HG03196 (cell line): ENCODE measurements at regions not wholly inside any gene's neighbourhood (a gene's known extent, or its start where the extent isn't known, plus 50 kb on each side); places are given as distances from the start of the nearest gene placed in this dataset.
"Not testable (repeated sequence)": the region's sequence is repeated elsewhere in the genome, so short reads cannot be mapped to it uniquely, and the experiment has no call there.

Experiments used
- ATAC-seq: cut with Tn5 transposase; IDR thresholded peaks from one replicate; pipeline ENCODE4 v1.9.1; 2021; ENCODE audit not compliant: unreplicated experiment

DNA sequence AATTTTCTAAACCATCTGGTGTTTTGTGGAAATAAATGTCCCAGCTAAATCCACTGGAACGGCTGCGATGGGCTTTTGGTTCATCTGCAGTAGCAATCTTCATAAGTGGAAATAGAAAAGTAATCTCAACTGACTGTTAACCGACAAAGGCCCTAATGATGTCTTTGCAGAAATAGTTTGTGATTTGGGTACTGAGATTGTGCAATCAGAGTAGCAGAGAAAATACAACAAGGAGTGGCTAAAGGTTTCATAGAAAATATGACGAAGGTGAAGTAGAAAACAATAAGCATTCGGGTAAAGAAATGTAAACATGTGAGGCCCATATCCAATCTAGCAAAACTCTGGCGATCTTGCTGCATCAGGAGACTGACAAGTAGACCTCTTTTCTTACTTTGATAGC lies 262.6 kb upstream of the MCTP2 start:
- ATAC-seq: no peak

DNA sequence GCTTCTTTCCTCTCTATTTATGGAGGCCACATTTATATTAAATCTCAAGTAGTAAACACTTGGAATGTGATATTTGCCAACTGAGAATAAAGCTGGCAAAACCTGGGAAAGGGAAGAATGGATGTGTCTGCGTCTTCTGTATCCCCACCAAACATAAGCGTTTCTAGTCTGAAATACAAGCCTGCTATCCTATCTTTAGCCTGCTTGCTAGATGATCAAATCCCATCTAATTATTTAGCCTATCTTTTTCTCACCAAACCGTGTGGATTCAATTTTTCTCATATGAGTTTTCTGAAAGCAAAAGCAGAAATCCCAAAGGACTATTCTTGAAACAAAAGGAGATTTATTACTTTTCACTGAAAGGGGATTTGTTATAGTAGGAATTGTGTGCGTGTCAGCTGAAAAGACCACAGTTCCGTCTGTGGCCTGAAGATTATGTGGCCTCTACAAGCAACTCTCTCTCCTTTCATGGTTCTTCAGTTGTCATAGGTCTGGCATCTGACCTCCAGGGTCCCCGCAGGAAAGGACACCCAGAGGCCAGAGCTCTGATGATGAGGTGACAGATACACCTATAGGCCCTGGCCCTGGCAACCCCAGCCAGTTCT lies 266.0 kb upstream of the MCTP2 start:
- no peak for ATAC-seq

- no peak for ATAC-seq
Observed at GRCh38 chr15:93954985-93955571, 276.3 kb upstream of the MCTP2 start.

DNA sequence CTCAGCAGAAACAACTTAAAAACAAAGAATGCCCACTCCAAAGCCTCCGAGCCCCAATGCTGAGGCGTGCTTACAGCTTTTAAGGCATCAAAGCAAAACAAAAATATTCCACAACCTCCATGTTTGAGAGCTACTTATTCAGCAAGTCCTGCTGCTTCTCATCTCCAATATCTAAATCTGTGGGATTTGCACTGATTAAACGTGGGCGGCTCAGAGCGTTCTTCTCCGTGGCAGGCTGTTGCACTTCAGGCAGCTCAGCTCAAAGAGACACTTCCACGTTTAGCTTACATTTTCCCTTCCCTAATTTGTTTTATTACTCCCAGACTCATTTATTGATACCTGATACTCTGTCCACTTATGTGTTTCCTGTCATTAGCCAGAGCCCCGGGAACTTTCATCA lies 282.6 kb upstream of the MCTP2 start:
- ATAC-seq: no peak

GRCh38 chr15:93943586-93943985 lies 287.8 kb upstream of the MCTP2 start:
- ATAC-seq: no peak

DNA sequence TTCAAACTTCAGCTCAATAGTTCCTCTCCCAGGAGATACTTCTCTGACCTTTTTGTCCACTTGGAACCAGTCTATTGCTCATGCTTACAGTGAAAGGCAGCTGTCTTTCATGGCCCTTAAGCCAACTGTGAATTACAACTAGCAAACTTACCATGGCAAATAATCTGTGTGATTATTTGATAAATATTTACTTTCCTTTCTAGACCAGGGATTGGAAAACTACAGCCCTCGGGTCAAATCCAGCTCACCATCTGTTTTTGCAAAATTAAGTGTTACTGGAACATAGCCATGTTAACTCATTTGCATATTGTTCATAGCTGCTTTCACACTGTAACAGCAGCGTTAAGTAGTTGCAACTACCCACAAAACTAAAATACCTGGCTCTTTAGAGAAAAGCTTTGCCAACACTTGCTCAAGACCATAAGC lies 289.1 kb upstream of the MCTP2 start:
- ATAC-seq: no peak

DNA sequence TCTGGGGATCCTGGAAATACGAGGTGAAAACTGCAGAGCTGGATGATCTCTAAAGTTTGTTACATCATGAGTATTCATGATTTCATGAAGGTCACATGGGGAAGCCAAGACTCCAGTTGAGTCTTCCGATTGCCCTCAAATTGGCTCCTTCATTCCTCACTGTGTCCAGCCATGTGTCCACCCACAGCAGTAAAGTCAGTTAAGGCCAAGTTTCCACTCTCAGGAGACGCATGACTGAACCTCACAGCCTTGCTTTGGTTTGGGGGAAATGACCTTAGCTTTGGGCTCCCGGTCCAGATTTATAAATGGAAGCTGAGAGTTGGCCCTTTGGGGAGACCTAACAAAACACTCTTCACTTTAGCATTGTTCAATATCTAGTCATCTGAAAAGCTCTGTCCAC lies 289.7 kb upstream of the MCTP2 start:
- ATAC-seq: no peak

- ATAC-seq: no peak
Observed at GRCh38 chr15:93940226-93940625, 291.1 kb upstream of the MCTP2 start.

GRCh38 chr15:93932164-93932776 lies 299.1 kb upstream of the MCTP2 start:
- peak; percentile 93 for ATAC-seq

GRCh38 chr15:93929375-93930094 lies 301.8 kb upstream of the MCTP2 start:
- ATAC-seq: no peak

GRCh38 chr15:93920204-93920603 lies 311.2 kb upstream of the MCTP2 start:
- ATAC-seq: no peak

DNA sequence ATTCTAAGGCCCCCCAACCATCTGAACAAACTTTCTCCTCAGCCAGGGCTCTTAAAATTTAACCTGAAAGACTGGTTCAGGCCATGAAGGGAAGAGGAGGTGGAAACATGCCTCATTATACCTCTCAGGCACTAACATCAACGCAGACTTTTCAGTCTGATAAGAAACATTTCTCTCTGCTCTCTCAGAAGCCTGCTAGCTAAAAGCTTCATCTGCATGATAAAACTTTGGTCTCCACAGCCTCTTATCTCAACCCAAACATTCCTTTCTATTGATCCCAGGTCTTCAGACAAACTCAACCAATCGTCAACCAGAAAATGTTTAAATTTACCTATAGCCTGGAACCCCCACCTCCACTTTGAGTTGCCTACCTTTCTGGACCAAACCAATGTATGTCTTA lies 312.6 kb upstream of the MCTP2 start:
- ATAC-seq: not testable (repeated sequence)

- ATAC-seq: no peak
Observed at GRCh38 chr15:93917181-93917580, 314.2 kb upstream of the MCTP2 start.

GRCh38 chr15:93913871-93914270 lies 317.5 kb upstream of the MCTP2 start:
- no peak for ATAC-seq

- no peak for ATAC-seq
Observed at GRCh38 chr15:93913310-93913709, 318.1 kb upstream of the MCTP2 start.

DNA sequence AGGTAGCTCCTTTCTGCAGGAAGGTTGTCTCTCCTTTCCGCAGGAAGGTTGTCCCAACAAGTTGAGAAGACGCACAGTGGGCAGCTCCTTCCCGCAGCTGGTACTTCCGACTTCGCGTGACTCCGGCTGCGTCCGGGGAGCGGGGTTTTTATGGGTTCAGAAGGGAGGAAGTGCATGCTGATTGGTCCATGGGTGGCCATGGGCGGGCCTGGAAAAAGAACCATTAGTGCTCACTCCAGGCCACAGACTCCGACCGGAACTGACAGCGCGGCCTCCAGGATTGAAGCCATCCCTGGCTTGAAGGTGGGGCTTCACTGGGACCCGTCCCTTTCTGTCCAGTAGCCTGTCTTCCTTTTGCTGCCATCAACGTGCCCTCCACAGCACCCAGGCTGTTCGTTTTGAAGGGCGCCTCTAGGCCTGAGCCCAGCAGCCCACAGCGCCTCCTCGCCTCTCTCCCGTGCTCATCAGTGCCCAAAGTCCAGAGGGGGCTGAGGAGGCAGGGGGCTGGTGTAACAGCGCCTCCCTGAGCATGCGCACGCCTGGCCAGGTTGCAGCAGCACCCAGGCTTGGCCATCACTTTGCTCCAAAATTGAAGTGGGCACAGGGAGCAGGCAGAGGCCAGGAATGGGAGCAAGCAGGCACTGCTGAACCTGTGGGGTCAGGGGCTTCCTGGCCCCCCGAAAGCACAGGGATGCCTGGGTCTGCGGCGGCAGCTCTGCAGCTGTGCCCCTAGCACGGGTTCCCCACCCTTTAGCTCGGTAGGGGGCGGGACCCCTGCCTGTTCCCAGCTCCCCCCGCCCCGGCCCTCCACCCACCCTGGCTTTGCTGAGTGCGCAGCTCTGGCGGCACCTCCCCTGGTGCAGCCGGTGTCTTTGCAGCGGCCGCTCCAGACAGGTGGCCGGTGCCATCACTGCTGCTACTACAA lies 330.6 kb upstream of the MCTP2 start:
- ATAC-seq: no peak

DNA sequence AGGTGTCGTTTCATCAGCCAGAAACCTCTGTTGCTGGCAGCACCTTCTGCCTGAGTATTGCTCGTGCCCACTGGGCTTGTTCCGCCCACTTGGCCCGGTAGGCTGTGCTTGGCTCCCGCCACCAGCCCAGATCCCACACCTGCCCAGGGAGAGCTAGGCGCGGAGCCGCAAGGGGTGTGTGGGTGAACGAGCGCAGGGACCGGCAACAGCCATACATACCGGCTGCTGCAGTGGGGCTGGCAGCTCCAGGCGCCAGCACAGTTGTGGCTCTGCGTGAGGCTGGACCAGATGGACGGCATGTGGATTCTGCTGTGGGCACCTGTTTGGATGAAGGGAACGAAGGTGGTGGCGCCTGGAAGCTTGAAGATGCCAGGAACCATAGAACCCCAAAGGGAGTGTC lies 331.5 kb upstream of the MCTP2 start:
- ATAC-seq: no peak

- no peak for ATAC-seq
Observed at GRCh38 chr15:93897377-93897776, 334.0 kb upstream of the MCTP2 start.

- ATAC-seq: no peak
Observed at GRCh38 chr15:93895976-93896770, 335.2 kb upstream of the MCTP2 start.

DNA sequence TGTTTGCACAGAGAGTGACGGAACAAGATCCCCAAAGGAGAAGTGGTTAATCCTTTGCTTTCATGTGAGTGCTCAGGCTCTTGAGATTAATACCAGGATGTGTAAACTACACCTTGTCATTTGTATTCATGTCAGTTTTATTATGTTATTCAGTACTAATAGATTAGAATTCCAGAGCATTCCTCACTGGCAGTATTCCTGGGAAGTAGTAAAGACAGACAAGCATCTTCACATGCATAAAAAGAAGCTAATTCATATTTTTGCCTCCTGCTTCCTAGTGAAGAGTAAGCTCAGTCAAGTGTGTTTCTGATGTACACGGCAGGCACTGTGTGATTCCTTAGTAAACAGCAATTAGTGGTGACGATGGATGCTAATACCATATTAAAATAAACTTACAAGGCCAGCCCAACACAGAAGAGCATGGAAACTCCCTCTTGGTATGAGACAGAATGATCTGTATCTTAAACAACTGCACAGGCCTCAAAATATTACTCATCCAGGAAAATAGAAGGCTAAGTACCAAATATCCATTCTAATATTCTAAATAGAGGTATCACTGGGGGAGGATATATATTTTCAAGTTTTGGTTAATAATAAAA lies 336.8 kb upstream of the MCTP2 start:
- ATAC-seq: no peak
